NOMO-1 treated with dmso at 0.1 percent for 144 hours (cell line): ENCODE measurements at regions not wholly inside any gene's neighbourhood (a gene's known extent, or its start where the extent isn't known, plus 50 kb on each side); places are given as distances from the start of the nearest gene placed in this dataset.

Experiments used
- DNase-seq: peaks from one replicate; lab custom pipeline; 2025; ENCODE audit not compliant: unreplicated experiment; lab: John Stamatoyannopoulos, UW

DNA sequence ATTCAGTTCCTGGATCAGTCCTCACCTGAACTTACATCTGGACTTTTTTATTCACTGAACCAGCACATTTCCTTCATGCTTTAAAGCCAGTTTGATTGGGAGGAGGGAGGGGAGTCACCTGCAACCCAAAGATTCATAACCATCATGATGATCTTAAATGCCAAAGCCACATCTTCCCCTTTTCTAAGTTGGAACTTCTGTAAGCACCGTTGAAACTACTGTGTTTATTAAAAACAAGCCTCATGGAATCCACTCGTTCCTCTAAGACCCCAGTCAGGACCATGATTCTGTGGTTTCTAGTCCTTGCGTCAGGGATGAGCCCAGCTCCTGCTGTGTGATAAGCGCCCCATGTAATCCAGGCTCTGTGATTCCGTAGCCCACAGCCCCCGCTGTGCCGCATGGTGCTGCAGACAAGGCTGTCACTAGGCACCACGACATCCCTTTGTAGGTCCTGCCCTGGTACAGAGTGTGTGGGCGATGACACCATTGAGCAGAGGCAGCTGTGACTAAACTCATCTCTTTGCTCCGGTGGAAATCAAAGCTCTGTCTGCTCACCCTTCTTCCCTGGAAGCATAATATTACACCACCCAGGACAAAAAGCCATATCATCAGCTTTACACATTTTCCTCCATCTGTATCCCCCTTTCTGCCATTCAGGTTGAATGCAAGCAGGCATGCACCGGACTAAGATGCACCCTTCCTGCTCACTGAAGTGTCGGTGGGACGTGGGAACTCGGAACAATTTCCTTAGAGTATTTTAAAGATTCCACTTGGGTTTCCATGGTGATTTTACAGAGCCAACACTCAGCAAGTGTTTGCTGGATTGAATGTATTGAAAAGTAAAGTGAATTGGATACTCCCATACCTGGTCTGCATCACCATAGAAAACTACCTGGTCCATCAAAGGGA lies 132.0 kb upstream of the FSTL4 start:
- DNase-seq, result no peak

DNA sequence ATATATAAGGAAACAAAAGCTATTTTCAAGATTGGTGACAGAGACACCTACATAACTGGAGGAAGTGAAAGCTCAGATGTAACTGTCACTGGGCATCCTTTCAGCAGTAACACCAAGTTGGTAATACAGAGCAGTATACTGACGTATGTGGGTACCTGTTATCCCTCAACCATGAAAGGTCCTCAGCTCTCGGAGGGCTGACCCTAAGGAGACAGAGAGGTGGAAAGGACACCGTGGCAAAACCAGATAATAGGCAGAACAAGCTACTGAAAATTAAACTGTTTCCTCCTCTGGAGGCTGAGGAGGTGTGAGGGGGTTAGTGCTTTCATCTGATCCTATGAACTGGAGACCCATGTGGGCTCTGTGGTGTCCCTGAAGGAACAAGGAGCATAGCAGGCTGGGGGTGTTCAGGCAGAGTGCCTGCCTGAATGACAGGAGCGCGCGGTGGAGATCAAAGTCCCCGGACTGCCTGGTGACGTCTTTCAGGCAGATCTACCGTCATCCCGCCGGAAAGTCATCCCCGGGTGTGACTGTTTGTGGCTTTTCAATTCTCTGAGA lies 130.2 kb upstream of the FSTL4 start:
- DNase-seq, result no peak

DNA sequence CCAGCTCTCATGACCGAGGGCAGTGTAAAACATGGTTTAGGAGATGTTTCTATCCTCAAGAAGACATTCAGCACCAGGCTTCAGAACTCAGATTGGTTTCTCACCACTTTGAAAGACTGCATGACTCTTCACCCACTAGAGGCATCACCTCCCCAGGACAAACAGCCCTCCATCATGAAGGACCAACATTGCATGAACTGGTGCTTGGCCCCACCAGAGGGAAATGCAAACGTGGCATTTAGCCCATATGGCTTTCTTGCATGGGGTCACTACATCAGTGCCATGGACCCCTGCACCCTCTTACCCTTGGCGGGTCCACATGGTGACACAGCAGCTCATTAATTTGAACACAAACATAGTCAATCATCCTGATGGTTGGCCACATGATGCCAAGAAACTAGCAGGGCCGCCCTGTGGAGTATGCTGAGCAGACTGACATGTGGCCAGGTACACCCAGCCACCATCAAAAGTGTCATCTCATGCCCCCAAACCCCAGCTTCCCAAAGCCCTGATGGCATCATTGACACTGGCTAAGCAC lies 129.5 kb upstream of the FSTL4 start:
- no peak for DNase-seq

DNA sequence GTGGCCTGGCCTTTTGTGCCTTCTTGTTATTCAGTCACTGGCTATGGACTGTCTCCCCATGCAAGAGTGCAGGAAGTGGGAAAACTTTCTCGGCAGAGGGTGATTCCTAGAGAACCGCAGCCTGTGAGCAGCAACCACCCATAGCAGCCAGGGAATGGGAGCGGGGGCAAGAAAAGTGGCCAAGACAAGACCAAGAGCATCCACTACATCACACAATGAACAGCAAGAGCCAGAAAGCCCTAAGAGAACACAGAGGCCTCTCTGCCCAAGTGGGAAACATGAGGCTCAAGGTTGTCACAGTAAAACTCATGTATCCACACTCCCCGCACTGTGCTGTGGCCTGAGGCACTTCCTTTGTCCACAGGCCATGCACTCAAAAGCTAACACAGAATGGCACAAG lies 129.1 kb upstream of the FSTL4 start:
- DNase-seq, result no peak

- no peak for DNase-seq
These were observed 126.9 kb upstream of the FSTL4 start for GRCh38 chr5:133739181-133739780.

- DNase-seq, result no peak
These were observed 125.9 kb upstream of the FSTL4 start for GRCh38 chr5:133738271-133738670.

DNA sequence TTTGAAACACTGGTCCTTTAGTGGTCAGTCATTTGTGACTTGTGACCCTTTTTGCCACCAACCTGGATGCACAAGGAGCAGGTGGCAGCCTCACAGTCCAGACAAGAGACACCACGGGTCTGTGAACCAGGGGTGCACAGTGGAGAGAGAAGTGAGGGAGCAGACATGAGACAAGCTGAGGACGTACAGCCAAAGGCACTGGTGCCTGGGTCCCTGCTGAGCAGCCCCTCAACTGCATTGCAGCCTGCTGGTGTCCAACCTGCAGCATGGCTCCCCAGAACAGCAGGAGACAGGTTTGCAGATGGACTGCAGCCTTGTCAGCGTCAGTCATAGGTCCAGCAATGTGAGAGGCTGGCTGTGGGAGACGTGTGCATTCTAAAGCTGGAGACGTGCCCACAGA lies 124.2 kb upstream of the FSTL4 start:
- DNase-seq, result no peak

GRCh38 chr5:133735346-133735745 lies 123.0 kb upstream of the FSTL4 start:
- no peak for DNase-seq

GRCh38 chr5:133734916-133735315 lies 122.6 kb upstream of the FSTL4 start:
- DNase-seq, result no peak

DNA sequence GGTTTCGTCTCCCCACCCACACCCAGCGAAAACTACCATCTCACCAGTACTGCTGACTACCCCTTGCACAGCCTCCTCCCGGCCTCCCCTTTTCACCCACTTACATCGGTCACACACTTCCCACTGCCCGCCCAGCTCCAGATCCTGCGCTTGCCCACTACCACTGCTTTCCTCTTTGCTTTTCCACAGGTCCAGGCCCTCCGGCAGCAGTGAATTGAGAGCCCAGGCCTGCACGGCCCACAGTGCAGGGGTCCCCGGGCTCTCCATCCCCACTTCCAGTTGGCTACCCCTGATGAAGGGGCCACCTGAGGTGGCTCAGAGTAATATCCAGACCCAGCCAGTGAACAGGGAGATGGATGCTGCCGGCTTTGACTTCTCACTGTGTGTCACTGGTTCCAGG lies 120.2 kb upstream of the FSTL4 start:
- no peak for DNase-seq

DNA sequence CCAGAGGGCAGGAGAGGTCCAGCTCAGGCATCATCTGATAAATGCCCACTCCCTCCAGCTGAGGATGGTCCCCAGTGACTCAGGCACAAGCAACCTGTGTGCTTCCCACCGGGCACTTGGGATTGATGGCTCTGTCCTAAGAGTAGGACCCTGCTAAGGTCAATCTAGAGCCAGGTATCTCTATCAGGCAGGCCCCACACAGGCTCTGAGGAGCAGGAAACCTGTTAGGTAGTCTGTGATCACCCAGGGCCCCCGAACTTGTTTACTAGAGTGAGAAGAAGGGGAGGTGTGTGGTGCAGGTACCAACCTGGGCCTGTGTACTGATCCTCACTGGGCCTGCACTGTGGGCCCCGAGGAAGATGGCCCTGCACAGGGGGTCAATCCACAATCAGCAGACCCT lies 119.6 kb upstream of the FSTL4 start:
- DNase-seq, result no peak

DNA sequence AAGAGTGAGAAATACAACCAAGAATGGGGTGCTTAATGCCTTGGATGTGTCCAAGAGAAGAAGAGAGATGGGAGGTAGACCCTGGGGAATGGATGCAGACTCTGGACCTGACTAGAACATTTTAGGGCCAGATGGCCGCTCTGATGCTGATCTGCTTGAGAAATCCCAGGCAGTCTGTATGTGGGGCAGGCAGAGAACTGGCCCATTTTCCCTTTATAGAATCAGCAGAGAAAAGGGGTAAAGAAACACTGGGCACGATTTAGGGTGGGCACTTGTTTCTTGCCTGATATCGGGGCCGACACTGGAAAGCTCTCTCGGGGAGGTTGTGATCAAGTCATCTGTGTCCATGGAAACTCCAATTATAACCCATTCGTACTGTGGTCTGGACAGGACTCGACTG lies 118.5 kb upstream of the FSTL4 start:
- no peak for DNase-seq

DNA sequence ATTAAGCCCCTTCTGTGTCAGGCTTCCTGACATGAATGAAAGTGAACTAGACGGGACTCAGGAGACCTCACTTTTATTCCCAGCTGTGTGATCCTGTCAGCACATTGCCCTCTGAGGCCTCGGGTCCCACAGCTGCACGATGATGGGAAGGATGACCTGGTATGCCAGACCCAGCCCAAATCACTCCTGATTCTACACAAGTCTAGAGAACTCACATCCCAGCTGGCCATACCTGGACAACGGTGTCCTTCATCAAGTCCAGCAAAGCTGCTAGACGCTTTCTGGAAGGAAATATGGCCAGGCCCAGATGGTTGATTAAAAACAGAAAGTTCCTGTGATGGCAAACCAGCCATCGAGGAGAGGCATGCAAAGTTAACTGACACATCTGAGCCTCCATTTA lies 118.0 kb upstream of the FSTL4 start:
- DNase-seq, result no peak

DNA sequence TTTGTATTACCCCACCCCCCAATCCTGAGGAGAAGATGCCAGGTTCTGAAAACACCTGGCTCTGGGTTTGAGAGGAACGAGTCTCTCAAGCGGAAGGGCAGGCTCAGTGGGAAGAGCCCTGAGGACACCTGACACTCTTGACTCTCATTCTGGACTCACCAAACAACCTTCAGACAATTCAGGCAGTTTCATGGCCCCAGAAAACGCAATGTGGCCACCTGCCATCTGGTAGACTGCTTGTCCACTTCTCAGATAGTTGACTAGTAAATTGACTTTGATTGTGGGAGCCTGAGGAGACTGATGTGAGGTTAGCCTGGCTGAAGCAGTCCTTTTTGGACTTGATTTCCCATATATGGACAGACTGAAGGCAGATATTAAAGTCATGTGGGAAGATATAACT lies 117.5 kb upstream of the FSTL4 start:
- no peak for DNase-seq

GRCh38 chr5:133728475-133728874 lies 116.1 kb upstream of the FSTL4 start:
- no peak for DNase-seq

DNA sequence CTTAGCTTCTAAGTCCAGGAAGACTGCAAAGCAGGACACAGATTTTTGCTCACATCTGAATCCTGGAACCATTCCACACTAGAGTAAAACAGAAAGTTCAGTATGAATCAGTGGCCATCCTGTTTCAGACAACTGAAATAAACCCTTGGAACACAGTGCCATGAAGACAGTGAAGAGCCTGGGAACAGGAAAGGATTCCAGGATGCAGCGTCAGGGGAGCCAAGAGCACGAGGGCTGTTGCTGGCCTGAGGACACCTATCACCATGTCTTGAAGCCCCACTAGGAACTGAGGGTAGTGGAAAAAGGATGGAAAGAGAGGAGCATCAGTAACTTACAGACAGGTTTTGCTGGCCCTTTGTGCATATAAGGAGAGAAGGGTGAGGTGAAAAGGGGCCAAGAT lies 115.3 kb upstream of the FSTL4 start:
- no peak for DNase-seq

- DNase-seq, result no peak
These were observed 111.5 kb upstream of the FSTL4 start for GRCh38 chr5:133723651-133724366.

DNA sequence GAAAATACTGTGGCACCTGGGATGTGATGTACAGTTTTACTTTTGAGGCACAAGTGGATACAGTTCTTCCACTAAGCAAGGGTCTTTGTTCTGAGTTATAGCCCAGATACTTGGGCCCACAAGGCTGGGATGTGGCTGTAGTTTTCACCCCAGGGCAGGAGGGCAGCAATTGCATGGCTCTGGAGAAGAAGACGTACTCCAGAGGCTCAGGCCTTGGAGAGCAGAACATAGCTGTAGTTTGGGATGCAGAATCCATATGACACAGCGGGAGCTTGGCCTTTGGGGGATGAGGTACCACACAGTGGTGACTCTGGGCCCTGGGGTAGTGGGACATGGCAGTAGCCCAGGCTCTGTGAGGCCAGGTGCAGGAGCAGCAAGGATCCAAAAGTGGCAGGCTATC lies 110.8 kb upstream of the FSTL4 start:
- no peak for DNase-seq

- no peak for DNase-seq
These were observed 109.0 kb upstream of the FSTL4 start for GRCh38 chr5:133721365-133721764.

DNA sequence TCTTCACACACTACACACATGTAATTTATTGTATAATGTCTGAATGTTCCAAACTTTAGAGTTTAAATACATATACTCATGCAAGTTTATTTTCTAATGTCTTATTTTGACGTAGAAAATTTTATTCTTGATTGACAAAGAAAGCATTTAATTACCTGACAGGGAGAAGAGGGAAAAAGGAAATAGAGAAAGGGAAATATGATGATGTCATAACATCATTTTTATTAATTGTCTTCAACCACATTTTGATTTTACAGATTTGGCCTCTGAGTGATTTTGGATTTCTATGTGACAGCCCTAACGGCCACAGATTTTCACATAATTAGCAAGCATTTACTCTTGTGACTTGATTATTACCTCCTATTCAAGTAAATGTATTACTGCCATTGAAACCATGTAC lies 106.1 kb upstream of the FSTL4 start:
- DNase-seq, result no peak

DNA sequence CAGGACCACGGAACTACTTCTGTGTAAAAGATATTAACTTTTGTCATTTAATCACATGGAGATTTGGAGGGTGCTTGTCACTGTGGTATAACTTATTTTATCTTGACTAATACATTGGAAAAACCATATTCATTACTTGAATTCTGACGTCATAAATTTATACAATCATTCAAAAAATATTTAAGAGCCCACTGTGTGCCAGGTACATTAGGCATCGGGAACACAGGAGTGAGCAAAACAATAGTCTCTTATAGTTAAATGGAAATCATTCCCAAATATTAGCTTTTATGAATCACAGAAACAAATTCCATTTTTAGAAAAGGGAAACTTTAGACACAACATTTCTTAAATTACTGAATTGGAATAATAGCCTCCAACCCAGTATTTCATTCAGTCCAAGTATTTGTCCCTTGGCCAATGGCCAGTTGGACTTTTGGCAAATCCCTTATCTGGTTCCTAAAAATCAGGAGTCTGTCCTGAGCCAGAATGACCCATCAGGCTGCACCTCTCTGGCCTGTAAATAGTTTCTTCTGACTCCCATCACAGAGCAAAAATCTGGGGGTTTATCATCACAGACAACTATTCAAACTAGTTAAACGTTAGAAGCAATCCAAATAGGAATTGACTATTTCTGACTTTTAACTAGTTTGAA lies 104.3 kb upstream of the FSTL4 start:
- no peak for DNase-seq
